Astrocyte of the hippocampus (primary cell): ENCODE measurements at regions not wholly inside any gene's neighbourhood (a gene's known extent, or its start where the extent isn't known, plus 50 kb on each side); places are given as distances from the start of the nearest gene placed in this dataset.
"Not testable (repeated sequence)": the region's sequence is repeated elsewhere in the genome, so short reads cannot be mapped to it uniquely, and the experiment has no call there.

Source experiments
- DNase-seq: peaks from one replicate; pipeline ENCODE4 v3.0.0; 2011; ENCODE audit warnings: low read depth, low spot score

DNA sequence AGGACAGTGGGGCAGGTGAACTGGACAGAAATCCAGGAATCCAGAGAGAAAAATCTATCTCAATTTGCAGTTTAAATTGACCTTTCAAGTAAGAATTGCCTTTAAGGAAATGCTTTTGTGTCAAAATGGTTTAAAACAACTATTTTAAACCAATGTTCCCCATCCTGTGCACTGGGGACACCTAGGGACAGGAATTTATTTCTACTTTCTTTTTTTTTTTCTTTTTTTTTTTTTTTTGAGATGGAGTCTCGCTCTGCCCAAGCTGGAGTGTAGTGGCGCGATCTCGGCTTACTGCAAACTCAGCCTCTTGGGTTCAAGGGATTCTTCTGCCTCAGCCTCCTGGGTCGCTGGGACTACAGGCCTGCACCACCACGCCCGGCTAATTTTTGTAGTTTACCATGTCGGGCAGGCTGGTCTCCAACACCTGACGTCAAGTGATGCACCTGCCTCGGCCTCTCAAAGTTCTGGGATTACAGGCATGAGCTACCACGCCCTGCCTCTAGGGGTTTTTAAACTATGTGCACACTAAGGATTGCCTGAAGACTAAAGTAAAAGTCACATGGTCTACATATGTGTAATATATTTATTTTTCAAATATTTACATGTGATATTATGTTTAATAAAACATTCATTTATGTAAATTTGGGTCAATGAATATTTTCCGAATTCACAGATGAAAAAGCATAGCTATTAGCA, 1213.4 kb downstream of the STIM2 start:
- DNase-seq, result no peak

DNA sequence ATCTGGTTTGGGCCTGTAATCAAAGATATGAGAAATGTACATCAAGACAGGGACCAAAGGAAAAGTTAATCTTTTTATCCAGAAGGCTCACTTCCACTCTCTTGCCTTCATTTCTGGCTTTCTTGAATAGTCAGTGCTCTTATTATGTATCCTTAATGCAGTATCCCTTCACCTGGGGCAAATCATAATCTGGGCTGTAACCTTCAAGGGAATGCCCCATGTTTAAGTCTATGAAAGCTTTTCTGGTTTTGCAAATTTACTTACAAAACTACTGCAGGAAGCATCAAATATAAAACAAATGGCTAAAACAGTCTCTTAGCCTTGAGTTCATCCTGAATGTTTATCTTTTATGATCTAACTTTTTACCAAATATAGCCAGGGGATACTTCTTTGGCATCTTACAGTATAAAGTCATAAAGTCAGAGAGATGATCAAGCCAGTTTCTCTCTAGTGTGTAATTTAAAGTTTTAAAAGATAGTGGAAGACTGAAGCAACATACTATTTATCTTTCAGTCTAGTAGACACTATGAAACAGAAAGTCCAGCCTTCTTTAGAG, 1214.8 kb downstream of the STIM2 start:
- DNase-seq, result no peak

DNA sequence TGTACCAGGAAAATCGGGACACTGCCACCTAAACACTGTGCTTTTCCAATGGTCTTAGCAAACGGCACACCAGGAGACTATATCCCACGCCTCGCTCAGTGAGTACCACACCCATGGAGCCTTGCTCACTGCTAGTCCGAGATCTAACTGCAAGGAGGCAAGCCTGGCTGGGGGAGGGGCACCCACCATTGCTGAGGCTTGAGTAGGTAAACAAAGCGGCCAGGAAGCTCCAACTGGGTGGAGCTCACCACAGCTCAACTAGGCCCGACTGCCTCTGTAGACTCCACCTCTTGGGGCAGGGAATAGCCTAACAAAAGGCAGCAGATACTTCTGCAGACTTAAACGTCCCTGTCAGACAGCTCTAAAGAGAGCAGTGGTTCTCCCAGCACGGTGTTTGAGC, 1216.6 kb downstream of the STIM2 start:
- not testable (repeated sequence) for DNase-seq

DNA sequence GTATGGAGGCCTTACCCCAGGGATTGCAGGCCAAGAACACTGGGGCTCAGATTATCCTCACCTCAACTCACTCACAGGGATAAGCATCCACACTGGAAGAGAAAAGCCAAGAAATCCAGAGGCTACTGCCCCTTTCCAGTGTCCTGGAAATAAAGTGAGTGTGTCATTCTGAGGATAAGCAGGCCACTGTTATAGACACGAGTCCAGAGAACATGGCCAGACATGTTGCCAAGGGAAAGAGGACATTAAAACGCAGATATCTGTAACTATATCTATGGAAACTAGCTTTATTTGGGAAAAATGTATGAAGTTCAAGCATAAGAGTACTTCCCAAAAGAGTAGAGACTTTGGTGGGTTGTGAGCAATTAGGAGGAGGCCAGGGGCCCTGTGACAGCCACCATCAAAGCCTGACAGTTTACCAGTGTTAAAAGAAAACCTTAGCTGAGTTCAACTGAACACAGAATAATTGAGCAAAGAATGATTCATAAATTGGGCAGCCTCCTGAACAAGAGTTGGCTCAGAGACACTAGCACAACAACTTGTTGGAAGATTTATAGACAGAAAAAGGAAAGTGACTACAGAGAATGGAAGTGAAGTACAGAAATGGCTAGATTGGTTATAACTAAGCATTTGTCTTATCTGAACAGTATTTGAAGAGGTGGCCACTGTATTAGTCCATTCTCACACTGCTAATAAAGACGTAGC, 1222.2 kb downstream of the STIM2 start:
- no peak for DNase-seq

DNA sequence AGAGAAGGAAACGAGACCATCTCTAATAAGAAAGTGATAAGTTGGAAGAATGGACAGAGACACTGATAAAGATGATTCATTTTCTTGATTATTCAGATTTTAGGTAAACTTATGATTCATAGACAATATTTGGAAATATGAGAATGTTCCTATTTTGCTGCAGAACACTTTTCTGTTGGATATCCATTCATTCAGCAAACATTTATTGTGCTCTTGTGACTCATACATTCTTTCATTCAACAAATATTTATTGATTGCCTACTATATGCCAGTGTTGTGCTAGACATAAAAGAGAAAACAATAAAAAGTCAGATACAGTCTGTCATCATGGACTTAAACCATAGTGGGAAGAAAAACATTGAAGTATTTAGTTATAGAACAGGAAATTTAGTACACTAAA, 1232.0 kb downstream of the STIM2 start:
- no peak for DNase-seq

DNA sequence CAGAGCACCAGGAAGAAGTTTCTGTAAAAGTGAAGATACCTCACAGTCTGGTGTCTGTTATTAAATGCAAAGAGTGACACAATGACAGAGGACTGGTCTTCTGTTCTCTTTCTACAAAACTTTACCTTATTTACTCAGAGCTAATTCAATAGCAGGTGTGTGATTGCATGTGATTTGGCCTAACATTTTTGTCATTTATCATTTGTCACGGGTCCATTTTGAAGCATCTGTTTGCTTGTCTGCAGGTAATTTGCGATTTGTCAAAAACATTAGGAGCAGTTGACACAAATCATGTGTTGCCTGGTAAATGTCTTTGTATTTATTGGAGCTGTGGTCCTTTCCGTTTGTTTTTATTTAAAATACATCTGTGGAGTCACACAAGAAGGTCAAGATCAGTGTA, 1232.4 kb downstream of the STIM2 start:
- DNase-seq, result no peak

DNA sequence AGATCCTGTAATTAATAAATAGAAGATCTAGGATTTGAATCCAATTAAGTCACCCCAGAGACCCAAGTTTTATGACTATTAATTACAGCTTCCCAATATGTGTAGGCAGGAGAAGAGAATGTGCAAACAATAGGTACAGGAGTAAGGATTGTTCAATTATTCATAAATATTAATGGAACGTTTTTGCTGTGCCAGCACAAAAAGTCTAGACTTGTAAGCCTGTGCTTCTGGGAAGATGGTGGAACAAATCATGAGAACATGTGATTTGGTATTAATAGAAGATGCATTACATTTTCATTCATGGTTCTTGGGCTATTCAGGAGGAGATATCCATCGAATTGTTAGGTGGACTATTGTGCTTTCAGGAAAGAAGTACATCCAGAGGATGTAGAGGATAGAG, 1240.9 kb downstream of the STIM2 start:
- no peak for DNase-seq

DNA sequence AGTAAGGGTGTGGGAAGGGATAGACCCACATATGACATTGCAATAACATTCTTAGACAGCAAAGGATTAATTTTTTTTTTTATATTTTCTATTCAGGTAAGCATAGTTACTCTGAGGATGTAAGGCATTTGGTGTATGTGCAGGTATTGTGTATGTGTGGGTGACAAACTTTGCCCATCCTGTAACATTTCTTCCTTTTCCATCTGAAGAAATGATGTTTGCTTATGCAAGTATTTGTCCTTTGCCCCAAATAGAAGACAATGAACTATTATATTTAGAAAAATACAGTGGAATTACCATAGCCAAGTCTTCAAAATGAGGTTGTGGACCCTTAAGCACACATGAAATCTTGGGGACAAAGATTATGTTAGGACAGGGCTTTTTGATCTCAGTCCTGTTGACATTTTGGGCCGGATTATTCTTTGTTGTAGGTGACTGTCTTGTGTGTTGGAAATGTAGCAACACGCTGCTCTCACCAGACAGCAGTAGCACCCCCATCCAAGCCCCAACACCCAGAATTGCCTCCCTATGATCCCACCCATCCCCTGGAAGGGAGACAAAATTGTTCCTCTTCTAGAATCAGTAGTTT, 1244.7 kb downstream of the STIM2 start:
- DNase-seq, result no peak

DNA sequence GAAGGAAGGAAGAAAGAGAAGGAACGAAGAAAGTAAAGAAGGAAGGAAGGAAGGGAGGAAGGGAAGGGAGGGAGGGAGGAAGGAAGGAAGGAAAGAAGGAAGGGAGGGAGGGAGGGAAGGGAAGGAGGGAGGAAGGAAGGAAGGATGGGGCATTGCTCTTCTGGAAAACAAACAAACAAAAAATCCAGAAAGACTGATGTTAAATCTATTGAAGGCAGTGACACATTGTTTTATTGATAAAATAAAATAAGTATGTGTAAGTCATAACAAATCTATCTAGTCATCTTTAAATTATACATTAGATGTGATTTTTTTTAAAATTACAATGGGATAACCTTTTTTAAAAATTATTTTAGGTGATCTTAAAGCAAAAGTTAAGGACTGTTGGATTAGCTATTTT, 1245.5 kb downstream of the STIM2 start:
- DNase-seq, result no peak

DNA sequence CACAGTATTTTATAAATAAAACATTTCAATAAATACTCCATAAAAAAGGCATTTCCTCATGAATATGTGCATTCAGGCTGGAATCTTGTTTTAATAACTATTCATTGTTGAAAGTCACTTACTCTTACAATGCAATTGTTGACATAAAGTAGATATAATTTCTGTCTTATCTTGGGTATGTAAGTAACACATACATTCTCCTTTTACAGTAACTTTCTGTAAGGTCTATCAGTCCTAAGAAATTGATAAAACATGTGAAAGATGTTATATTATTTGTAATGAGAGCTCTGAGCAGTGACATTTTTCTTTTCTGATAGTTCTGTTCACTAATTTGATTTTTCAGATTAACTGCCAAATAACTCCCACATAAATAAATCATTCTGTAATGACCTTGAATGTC, 1249.2 kb downstream of the STIM2 start:
- no peak for DNase-seq

DNA sequence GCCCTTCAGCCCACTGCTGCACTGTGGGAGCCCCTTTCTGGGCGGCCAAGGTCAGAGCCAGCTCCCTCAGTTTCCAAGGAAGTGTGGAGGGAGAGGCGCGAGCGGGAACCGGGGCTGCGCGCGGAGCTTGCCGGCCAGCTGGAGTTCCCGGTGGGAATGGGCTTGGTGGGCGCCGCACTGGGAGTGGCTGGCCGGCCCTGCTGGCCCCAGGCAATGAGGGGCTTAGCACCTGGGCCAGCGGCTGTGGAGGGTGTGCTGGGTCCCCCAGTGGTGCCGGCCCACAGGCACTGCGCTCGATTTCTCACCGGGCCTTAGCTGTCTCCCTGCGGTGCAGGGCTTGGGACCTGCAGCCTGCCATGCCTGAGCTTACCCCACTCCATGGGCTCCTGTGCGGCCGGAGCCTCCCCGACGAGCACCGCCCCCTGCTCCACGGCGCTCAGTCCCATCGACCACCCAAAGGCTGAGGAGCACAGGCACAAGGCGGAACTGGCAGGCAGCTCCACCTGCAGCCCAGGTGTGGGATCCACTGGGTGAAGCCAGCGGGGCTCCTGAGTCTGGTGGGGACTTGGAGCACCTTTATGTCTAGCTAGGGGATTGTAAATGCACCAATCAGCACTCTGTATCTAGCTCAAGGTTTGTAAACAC, 1252.2 kb downstream of the STIM2 start:
- not testable (repeated sequence) for DNase-seq

DNA sequence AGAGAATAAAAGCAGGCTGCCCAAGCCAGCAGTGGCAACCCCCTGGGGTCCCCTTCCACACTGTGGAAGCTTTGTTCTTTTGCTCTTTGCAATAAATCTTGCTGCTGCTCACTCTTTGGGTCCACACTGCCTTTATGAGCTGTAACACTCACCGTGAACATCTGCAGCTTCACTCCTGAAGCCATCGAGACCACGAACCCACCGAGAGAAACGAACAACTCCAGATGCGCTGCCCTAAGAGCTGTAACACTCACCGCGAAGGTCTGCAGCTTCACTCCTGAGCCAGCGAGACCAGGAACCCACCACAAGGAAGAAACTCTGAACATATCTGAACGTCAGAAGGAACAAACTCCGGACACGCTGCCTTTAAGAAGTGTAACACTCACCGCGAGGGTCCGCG, 1252.9 kb downstream of the STIM2 start:
- DNase-seq, result not testable (repeated sequence)

DNA sequence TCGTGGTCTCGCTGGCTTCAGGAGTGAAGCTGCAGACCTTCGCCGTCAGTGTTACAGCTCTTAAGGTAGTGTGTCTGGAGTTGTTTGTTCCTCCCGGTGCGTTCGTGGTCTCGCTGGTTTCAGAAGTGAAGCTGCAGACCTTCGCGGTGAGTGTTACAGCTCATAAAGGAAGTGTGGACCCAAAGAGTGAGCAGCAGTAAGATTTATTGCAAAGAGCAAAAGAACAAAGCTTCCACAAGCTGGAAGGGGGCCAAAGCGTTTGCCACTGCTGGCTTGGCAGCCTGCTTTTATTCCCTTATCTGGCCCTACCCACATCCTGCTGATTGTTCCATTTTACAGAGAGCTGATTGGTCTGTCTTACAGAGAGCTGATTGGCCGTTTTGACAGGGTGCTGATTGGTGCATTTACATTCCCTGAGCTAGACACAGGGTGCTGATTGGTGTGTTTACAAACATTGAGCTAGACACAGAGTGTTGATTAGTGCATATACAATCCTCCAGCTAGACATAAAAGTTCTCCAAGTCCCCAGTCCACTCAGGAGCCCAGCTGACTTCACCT, 1256.0 kb downstream of the STIM2 start:
- not testable (repeated sequence) for DNase-seq

DNA sequence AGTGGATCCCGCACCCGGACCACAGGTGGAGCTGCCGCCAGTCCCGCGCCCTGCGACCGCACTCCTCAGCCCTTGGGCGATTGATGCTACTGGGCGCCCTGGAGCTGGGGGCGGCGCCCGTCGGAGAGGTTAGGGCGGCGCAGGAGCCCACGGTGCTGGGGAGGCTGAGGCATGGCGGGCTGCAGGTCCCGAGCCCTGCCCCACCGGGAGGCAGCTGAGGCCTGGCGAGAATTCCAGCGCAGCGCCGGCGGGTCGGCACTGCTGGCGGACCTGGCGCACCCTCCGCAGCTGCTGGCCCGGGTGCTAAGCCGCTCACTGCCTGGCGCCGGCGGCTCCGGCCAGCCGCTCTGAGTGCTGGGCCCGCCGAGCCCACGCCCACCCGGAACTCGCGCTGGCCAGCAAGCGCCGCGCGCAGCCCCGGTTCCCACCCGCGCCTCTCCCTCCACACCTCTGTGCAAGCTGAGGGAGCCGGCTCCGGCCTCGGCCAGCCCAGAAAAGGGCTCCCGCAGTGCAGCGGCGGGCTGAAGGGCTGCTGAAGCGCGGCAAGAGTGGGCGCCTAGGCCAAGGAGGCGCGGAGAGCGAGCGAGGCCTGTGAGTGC, 1256.5 kb downstream of the STIM2 start:
- DNase-seq, result no peak

DNA sequence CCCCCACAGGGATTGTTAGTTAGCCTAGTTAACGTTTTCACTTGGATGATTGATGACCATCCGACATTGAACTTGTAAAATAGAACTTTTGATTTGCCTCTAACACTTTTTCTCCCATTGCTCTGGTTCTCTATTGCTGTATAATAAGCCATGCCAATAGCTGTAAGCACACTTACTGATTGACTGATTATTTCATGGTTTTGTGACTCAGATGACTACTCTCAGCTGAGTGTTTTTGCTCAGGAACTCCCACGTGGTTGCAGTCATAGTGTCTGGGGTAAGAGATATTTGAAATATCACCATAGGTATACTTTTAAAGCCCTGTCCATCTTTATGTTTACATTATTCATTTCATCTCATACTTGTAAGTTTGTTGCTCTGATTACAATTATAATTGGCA, 1285.5 kb downstream of the STIM2 start:
- DNase-seq, result no peak

DNA sequence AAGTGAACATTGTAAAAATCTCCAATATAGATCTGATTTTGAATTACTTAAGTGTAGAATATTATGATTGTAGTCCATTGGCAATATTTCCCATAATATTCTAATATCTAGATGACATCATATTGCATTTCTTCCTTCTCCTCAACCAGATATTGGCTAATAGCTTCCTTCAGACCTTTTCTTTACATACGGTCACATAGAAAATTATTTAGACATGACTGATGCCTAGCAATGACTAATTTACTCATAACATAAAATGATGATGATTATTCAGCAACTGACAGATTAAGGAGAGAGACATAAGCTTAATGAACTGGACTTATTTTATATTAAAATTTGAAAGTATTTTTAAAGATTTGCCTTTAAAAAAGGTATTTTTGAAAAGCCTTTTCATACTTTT, 1287.6 kb downstream of the STIM2 start:
- DNase-seq, result no peak

DNA sequence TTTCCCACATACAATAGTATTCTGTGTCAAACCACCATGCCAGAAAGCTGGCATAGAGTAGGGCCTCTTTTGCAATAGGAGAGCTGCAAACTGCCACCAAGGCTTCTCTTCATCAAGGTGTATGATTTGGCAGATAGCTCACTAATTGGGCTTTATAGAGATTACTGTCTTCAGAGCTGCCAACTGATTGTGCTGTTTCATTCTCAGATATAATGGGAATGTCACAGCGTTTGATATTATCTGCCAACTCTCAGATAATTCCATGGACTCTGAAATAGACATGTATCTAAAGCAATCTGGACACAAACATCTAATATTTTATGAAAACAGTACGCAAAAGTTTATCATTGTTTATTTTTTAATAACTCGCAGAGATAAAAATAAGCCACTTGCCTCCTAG, 1289.1 kb downstream of the STIM2 start:
- DNase-seq, result no peak

DNA sequence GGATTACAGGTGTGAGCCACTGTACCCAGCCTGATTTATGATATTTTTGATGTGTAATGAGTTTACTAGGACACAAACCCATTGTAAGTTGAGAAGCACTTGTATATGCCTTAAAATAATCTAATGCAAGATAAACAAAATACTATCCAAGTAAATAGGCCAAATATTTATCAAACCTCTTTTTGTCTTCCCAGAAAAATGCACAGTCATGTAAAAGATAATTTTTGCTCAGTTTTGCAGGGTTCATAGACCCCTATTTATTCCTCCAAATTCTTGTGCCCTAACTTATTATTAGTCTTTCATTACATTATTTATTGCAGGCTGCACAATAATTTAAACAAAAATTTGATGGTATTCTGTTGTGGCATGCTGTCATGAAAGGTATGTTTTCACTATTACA, 1290.7 kb downstream of the STIM2 start:
- DNase-seq, result no peak

DNA sequence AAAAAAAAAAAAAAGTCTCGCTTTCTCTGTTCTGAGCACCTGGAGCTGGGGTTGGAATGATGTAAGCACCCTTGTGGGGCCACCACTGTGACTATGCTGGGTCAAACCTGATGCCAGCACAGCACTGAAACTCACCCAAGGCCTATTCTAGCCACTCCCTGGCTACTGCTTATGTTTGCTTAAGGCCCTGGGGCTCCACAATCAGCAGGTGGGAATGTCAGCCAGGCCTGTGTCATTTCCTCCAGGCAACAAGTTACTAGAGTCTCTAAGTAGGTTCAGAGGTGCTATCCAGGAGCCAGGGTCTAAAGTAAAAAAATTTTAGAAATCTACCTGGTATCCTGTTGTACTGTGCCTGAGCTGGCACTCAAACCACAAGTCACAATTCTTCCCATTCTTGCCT, 1306.8 kb downstream of the STIM2 start:
- DNase-seq, result no peak

DNA sequence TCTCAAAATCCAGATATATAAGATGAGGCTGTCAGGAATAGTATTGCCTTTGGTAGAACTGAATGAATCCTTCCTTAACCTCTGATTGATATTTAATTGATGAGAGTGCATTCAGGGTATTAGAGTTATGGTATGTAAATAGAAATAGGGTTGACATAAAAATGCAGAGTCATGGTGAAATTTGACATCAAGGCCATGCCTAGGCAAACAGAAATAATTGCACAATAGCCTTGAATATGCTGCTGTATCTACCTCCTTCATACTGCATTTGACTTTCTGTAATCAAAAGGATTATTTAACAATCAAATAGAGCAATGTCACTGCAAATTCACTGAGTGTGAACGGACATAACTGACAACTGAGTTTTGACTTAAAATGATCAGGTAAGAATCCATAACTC, 1316.3 kb downstream of the STIM2 start:
- DNase-seq, result no peak

DNA sequence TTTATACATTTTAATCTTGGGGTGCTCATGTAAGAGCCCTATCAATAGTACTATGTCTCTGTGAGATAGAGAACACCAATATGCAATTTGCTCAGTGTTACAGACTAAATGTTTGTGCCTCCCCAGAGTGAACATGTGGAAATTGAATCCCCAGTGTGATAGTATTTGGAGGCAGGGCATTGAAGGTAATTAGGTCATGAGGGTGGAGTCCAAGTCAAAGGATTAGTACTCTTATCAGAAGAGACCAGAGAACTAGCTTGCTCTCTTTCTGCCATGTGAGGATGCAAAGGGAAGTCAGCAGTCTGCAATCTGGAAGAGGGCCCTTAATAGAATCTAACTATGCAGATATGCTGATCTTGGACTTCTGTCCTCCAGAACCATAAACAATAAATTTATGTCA, 1317.0 kb downstream of the STIM2 start:
- DNase-seq, result no peak

DNA sequence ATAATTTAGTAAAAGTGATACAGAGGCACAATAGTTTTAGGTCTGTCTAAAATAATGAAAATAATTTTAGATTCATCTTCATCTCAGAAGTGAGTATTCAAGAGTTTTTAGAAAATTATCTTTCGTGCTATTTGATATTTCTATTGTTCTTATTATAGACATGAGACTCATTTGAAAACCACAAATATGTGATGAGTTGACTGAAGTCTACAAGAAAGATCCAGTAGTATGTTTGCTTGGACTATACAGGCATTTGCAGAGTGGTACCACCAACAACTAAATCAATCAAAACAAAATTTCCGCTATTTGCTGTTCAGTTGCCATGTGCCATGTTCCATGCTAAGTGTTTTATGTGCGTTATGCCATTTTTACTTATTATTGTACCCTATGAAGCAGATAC, 1318.5 kb downstream of the STIM2 start:
- DNase-seq, result no peak
